Gastroesophageal sphincter (tissue), 4 donors: ENCODE measurements at regions not wholly inside any gene's neighbourhood (a gene's known extent, or its start where the extent isn't known, plus 50 kb on each side); places are given as distances from the start of the nearest gene placed in this dataset.
"Not testable (repeated sequence)": the region's sequence is repeated elsewhere in the genome, so short reads cannot be mapped to it uniquely, and the experiment has no call there.

Experiments used
- ATAC-seq: fragments of 150-250 bp; one replicate; pipeline ENCODE4 v1.9.1; 2016; ENCODE audit warnings: mild to moderate bottlenecking, moderate library complexity
- H3K27ac ChIP-seq, 4 donors: fragments of 200-600 bp; sonication (generic) in 3 of 4; 1 replicate in 3 of 4; 2 replicates in 1 of 4; pipeline ENCODE4 v1.5.1; 2016 to 2019
- H3K27me3 ChIP-seq: fragments of 200-600 bp; sonication (generic); one replicate; pipeline ENCODE4 v1.5.1; 2019
- H3K36me3 ChIP-seq, 2 donors: fragments of 200-600 bp; sonication (generic); one replicate each; pipeline ENCODE4 v1.5.1; 2019; ENCODE audit warnings: control low read depth in 1 of 2
- H3K4me1 ChIP-seq, 3 donors: fragments of 200-600 bp; sonication (generic); 1 replicate in 2 of 3; 2 replicates in 1 of 3; pipeline ENCODE4 v1.5.1; 2016 to 2019; ENCODE audit warnings: control low read depth in 2 of 3
- H3K4me3 ChIP-seq, 2 donors: fragments of 200-600 bp; sonication (generic); one replicate each; pipeline ENCODE4 v1.5.1; 2019; ENCODE audit warnings: mild to moderate bottlenecking in 1 of 2, moderate library complexity in 1 of 2
- H3K9me3 ChIP-seq, 3 donors: fragments of 200-600 bp; sonication (generic); one replicate each; pipeline ENCODE4 v1.5.1; 2017 to 2019; ENCODE audit warnings: control low read depth in 2 of 3
- EP300 ChIP-seq: sonication (generic); formaldehyde crosslinking; IDR thresholded peaks from one replicate; pipeline ENCODE4 v1.6.1; 2017; ENCODE audit warnings: antibody characterized with exemption, mild to moderate bottlenecking
- POLR2A ChIP-seq, 2 donors: fragments of 450-650 bp; IDR thresholded peaks; one replicate each; pipeline ENCODE4 v1.6.1; 2017; ENCODE audit warnings: antibody characterized with exemption in 2 of 2, mild to moderate bottlenecking in 2 of 2, moderate library complexity in 1 of 2
- POLR2AphosphoS5 ChIP-seq: sonication (generic); formaldehyde crosslinking; IDR thresholded peaks from one replicate; pipeline ENCODE4 v1.6.1; 2017; ENCODE audit warnings: antibody characterized with exemption
- WGBS, 2 donors: methylation state at CpG; one replicate each; pipeline ENCODE4 v1.1.5; 2018; ENCODE audit warnings: low coverage in 1 of 2; 5-methylcytosine and 5-hydroxymethylcytosine counted together
- TF ChIP-seq, protein P1 (sequence below), 4 experiments: fragments of 200-600 bp in 2 of 4; fragments of 450-650 bp in 2 of 4; sonication (generic) in 1 of 4; IDR thresholded peaks; one replicate each; pipeline ENCODE4 v1.5.1; 2017 to 2019; ENCODE audit warnings: antibody characterized with exemption in 4 of 4, mild to moderate bottlenecking in 2 of 4, moderate library complexity in 2 of 4

DNA sequence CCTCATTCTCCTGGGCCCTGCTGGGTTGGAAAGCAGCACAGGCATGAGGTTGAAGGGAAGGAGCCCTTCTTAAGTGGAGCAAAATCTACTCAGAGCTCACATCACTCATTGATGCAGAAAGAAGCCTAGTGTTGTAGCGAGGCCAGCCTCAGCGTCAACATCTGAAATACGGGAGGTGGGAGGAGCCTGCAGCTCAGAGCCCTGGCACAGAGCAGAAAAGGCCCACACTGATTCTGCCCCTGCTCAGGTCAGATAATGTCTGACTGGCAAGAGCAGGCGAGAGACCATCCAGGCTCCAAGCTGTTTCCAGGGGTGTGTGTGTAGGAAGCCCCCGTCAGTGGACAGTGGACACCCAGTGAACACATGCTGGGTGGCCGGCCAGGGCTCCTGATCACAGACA lies 1541.6 kb downstream of the TSPY10 start:
- no peak for TF ChIP-seq POLR2A (IDR thresholded peaks at IDR 0.05)
- no peak for TF ChIP-seq EP300
- TF ChIP-seq POLR2AphosphoS5 = no peak
- TF ChIP-seq, protein P1, sequence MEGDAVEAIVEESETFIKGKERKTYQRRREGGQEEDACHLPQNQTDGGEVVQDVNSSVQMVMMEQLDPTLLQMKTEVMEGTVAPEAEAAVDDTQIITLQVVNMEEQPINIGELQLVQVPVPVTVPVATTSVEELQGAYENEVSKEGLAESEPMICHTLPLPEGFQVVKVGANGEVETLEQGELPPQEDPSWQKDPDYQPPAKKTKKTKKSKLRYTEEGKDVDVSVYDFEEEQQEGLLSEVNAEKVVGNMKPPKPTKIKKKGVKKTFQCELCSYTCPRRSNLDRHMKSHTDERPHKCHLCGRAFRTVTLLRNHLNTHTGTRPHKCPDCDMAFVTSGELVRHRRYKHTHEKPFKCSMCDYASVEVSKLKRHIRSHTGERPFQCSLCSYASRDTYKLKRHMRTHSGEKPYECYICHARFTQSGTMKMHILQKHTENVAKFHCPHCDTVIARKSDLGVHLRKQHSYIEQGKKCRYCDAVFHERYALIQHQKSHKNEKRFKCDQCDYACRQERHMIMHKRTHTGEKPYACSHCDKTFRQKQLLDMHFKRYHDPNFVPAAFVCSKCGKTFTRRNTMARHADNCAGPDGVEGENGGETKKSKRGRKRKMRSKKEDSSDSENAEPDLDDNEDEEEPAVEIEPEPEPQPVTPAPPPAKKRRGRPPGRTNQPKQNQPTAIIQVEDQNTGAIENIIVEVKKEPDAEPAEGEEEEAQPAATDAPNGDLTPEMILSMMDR (IDR thresholded peaks at IDR 0.05) = no peak
- Histone ChIP-seq H3K4me1 (no peaks in the 10 kb centered on the region), H3K27me3 (no peaks in the 10 kb centered on the region), H3K4me3 (no peak overlapping the region), H3K27ac (no peak overlapping the region), H3K36me3 (no peaks in the 10 kb centered on the region), H3K9me3 (no peaks in the 10 kb centered on the region)
- no peak for ATAC-seq
- no CpG with 5 or more reads among the region's 6 CpGs for WGBS, 2 donors

DNA sequence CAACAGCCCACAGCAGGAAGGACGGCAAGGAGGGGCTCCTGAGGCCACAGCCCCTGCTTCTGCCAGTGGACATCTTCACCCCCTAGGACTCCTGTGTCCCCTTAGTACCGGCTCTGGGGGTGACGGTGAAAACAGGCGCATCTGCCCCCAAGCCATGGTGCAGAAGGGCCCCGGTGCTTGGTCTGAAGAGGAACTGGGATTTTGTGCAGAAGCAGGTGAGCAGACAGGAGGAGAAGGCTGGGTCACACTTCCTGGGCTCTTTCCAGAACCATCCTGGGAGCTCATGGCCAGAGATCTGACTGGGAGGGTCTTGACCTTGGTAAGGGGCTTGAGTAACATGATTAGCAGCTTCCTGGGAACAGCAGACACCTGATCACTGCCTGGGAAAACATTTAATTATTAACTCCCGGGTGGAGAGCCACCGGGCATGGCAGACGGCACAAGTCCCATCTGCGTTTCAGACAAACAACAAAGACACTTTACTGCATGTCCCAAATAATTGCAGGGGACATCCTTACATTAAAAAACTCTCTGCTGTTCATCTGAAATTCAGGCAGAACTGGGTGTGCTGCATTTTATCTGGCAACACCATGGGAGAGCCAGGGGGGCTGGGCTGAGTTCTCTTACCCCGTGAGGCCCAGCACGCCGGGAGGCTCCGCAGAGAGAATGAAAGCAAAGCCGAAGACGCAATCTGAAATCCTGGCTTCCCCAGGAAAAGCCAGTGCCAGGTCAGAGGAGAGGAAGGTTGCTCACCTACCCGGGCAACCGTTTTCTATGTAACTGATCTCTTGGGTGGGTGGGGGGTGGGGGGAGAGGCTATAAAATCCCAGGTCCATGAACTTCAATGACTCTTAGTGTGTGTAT lies 1542.8 kb downstream of the TSPY10 start:
- no peak for ATAC-seq
- Histone ChIP-seq H3K27ac (no peak overlapping the region), H3K4me3 (no peak overlapping the region), H3K4me1 (no peaks in the 10 kb centered on the region), H3K9me3 (no peaks in the 10 kb centered on the region), H3K36me3 (no peaks in the 10 kb centered on the region), H3K27me3 (no peaks in the 10 kb centered on the region)
- TF ChIP-seq POLR2AphosphoS5 (no peak), POLR2A (IDR thresholded peaks at IDR 0.05) (no peak), EP300 (no peak)
- TF ChIP-seq, protein P1 (IDR thresholded peaks at IDR 0.05) = no peak
- WGBS, 2 donors = 100% methylated on average over 2 of the region's 17 CpGs; no CpG with 5 or more reads in 1 of the 2 donors

DNA sequence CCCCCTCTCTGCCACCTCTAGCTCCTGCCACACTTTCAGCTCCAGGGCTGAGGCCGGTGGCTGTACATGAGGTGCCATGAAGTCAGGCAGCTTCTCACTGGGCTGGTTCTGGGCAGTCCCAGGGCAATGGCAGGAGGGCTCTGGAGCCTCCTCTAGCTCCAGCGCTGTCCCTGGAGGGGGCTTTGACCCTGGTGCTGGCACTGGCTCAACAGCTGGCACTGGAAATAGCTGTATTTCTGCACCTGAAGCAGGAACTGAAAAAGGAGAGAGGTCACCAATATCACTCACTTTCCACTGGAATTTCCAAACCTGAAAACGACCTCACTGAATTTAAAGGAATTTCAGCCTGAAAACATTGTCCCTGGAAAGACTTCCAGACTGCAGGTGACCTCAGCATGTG lies 1558.1 kb downstream of the TSPY10 start:
- H3K4me3 ChIP-seq, H3K36me3 ChIP-seq, H3K27me3 ChIP-seq, H3K27ac ChIP-seq, H3K4me1 ChIP-seq, H3K9me3 ChIP-seq, ATAC-seq: not testable (repeated sequence)
- no CpG with 5 or more reads among the region's 3 CpGs for WGBS, 2 donors

DNA sequence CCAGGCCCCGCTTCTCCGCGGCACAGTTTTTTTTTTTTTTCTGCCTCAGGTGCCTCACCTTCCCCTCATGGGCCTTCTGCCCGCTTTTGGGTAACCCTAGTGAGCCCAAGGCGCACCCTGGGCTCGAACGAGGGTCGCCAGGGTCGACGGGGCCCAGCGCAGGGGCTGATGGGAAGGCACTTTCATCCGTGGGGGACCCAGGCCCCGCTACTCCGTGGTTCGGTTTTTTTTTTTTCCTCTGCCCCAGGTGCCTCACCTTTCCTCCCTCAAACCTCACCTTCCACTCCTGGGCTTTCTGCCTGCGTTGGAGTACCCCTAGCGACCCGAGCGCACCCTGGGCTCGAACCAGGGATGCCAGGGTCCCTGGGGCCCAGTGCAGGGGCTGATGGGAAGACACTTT lies 1569.8 kb downstream of the TSPY10 start:
- H3K4me1 ChIP-seq, H3K9me3 ChIP-seq, H3K27me3 ChIP-seq, H3K4me3 ChIP-seq, H3K36me3 ChIP-seq, H3K27ac ChIP-seq, ATAC-seq: not testable (repeated sequence)
- WGBS, 2 donors = no CpG with 5 or more reads among the region's 20 CpGs

DNA sequence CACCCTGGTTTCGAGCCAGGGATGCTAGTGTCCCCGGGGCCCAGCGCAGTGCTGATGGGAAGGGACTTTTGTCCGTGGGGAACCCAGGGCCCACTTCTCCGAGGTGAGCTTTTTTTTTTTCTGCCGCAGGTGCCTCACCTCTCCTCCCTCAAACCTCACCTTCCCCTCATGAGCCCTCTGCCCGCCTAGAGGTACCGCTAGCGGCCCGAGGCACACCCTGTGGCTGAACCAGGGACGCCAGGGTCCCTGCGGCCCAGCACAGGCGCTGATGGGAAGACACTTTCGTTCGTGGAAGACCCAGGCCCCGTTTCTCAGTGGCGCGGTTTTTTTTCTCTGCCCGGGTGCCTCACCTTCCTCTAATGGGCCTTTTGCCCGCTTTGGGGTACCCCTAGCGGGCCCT lies 1570.7 kb downstream of the TSPY10 start:
- H3K9me3 ChIP-seq, H3K27ac ChIP-seq, H3K4me3 ChIP-seq, H3K36me3 ChIP-seq, H3K4me1 ChIP-seq, H3K27me3 ChIP-seq, ATAC-seq: not testable (repeated sequence)
- WGBS, 2 donors = 63 to 64% methylated on average over 10 to 13 of the region's 21 CpGs

DNA sequence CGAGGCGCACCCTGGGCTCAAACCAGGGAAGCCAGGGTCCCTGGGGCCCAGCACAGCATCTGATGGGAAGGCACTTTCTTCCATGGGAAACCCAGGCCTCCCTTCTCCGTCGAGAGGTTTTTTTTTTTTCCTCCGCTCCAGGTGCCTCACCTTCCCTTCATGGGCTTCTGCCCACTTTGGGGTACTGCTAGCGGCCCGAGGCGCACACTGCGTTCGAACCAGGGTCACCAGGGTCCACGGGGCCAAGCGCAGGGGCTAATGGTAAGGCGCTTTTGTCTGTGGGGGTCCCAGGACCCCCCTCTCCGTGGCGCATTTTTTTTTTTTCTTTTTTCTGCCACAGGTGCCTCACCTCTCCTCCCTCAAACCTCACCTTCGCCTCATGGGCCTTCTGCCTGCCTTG lies 1571.3 kb downstream of the TSPY10 start:
- TF ChIP-seq POLR2AphosphoS5 (no peak), POLR2A (IDR thresholded peaks at IDR 0.05) (no peak), EP300 (no peak)
- TF ChIP-seq, protein P1 (IDR thresholded peaks at IDR 0.05) = no peak
- no peaks in the 10 kb centered on the region for H3K9me3 ChIP-seq
- ATAC-seq = no peak
- no CpG with 5 or more reads among the region's 16 CpGs for WGBS, 2 donors
- H3K27me3 ChIP-seq = no peaks in the 10 kb centered on the region
- no peaks in the 10 kb centered on the region for H3K36me3 ChIP-seq
- H3K4me1 ChIP-seq = no peaks in the 10 kb centered on the region
- no peak overlapping the region for H3K4me3 ChIP-seq
- H3K27ac ChIP-seq = no peak overlapping the region

DNA sequence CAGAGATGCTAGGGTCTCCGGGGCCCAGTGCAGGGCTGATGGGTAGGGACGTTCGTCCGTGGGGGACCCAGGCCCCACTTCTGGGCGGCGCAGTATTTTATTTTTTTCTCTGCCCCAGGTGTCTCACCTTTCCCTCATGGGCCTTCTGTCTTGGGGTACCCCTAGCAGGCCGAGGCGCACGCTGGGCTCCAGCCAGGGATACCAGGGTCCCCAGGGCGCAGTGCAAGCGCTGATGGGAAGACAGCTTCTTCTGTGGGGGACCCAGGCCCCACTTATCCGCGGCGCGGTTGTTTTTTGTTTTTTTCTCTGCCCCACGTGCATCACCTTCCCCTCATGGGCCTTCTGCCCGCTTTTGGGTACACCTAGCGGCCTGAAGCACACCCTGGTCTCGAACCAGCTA lies 1572.8 kb downstream of the TSPY10 start:
- 87% methylated on average over 3 of the region's 19 CpGs; no CpG with 5 or more reads in 1 of the 2 donors for WGBS, 2 donors

DNA sequence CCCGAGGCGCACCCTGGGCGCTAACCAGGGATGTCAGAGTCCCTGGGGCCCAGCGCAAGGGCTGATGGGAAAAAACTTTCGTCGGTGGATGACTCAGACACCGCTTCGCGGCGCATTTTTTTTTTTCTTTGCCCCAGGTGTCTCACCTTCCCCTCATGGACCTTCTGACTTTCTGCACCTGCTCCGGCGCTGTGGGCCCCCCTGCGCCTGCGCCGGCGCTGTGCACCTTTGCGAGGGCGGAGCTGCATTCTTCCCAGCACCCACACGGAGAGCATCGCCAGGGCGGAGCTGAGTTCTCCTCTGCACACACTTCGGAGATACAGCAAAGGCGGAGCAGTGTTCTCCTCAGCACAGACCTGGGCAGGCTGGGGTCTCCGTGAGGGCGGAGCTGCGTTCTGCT lies 1575.3 kb downstream of the TSPY10 start:
- H3K27me3 ChIP-seq, H3K36me3 ChIP-seq, H3K27ac ChIP-seq, H3K9me3 ChIP-seq, H3K4me3 ChIP-seq, H3K4me1 ChIP-seq, ATAC-seq: not testable (repeated sequence)
- no CpG with 5 or more reads among the region's 26 CpGs for WGBS, 2 donors

More for the DNA sequence above, 1572.8 kb downstream of the TSPY10 start:
- not testable (repeated sequence) for H3K27ac ChIP-seq, H3K9me3 ChIP-seq, H3K36me3 ChIP-seq, ATAC-seq, H3K27me3 ChIP-seq, H3K4me1 ChIP-seq, H3K4me3 ChIP-seq

DNA sequence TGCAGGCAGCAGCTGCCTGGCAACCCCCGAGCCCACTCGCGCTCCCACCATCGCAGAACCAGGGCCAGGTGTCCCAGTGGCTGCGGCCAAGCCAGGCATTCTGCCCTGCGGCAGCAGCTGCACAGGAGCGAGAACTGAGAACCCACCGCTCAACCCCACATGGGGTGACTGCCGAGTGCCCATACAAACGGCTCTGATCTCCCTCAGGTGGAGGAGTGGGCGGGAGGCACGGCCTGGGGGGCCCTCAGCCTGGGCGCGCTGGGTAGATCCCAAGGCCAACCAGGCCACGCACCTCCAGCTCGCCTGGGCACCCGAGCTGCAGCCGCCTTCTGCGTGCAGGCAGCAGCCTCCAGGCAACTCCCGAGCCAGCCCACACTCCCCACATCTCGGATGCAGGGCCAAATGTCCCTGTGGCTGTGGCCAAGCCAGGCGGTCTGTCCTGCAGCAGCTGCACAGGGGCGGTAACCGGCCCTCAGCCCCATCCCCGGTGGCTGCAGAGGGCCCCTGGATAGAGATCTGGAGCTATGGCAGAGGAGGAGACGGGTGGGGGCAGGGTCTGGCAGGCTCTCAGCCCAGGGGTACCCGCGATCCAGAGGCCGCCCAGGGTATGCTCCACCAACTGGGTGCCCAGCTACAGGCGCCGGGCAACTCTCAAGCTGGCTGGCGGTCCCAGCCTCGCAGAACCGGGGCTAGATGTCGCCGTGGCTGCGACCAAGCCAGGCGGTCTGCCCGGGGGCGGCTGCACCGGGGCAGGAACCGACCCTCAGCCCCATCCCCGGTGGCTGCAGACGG lies 1579.6 kb downstream of the TSPY10 start:
- not testable (repeated sequence) for H3K27ac ChIP-seq, H3K4me1 ChIP-seq, H3K36me3 ChIP-seq, ATAC-seq, H3K4me3 ChIP-seq, H3K9me3 ChIP-seq, H3K27me3 ChIP-seq
- 63% methylated on average over 6 to 23 of the region's 44 CpGs for WGBS, 2 donors

DNA sequence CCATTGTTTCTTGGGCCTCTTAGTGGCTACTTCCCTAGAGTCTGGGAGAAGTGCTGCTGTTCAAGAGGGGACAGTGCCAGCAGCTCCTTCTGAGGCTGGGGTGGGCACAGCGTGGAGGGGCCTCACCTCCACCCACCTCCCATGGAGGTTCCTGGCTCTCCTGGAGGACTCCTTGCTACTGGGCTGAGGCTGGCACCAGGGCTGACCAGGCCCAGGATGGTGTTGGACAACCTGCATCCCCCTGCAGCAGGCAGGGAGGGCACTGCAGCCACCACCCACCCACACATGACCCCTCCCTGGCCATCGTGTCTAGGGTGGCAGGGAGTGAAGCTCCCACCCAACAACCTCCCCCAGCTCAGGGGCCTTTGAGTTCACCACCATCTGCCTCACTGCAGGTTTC lies 1549.3 kb upstream of the USP9Y start:
- not testable (repeated sequence) for ATAC-seq, H3K36me3 ChIP-seq, H3K4me3 ChIP-seq, H3K4me1 ChIP-seq, H3K27me3 ChIP-seq, H3K27ac ChIP-seq, H3K9me3 ChIP-seq
- WGBS, 2 donors = no CpG with 5 or more reads among the region's 2 CpGs
